ENCODE measurements at regions not wholly inside any gene's neighbourhood (a gene's known extent, or its start where the extent isn't known, plus 50 kb on each side); places are given as distances from the start of the nearest gene placed in this dataset.
A peak's percentile ranks its signal among the peaks of the same experiment; 100 is the strongest.

- no peak overlapping the region for H3K4me3 ChIP-seq
- no peak overlapping the region for H3K27ac ChIP-seq
- no peaks in the 10 kb centered on the region for H3K4me1 ChIP-seq
- WGBS, 2 donors (ENCODE audit: low coverage in 1 of 2): 75 to 85% methylated on average over 3 of the region's 3 CpGs
- no peaks in the 10 kb centered on the region for H3K36me3 ChIP-seq
- no peaks in the 10 kb centered on the region for H3K27me3 ChIP-seq
- TF ChIP-seq CTCF (IDR thresholded peaks at IDR 0.05): no peak
- TF ChIP-seq POLR2A (IDR thresholded peaks at IDR 0.05): no peak
- no peak for TF ChIP-seq POLR2AphosphoS5 (IDR thresholded peaks at IDR 0.05)
- no peaks in the 10 kb centered on the region for H3K9me3 ChIP-seq
- no peak for ATAC-seq
Observed at GRCh38 chr6:125354649-125355048, 52.9 kb upstream of the HDDC2 start.

- H3K27me3 ChIP-seq: peaks cover 11% of the 10 kb centered on the region
- ATAC-seq: no peak
- no peaks in the 10 kb centered on the region for H3K9me3 ChIP-seq
- 60 to 65% methylated on average over 3 to 5 of the region's 5 CpGs for WGBS, 2 donors (ENCODE audit: low coverage in 1 of 2)
- no peaks in the 10 kb centered on the region for H3K4me1 ChIP-seq
- no peak overlapping the region for H3K4me3 ChIP-seq
- TF ChIP-seq CTCF (IDR thresholded peaks at IDR 0.05) (no peak), POLR2A (IDR thresholded peaks at IDR 0.05) (no peak), POLR2AphosphoS5 (IDR thresholded peaks at IDR 0.05) (no peak), EP300 (IDR thresholded peaks at IDR 0.05) (no peak)
- H3K36me3 ChIP-seq: no peaks in the 10 kb centered on the region
- H3K27ac ChIP-seq: no peak overlapping the region
Observed at GRCh38 chr6:125356884-125357283, 55.1 kb upstream of the HDDC2 start.

GRCh38 chr6:125357515-125358256 is 55.9 kb upstream of the HDDC2 start:
- peak overlapping the region in 1 of 4 donors; percentile 22 for H3K27ac ChIP-seq

GRCh38 chr6:125358898-125359297 is 57.1 kb upstream of the HDDC2 start:
- no peaks in the 10 kb centered on the region for H3K9me3 ChIP-seq
- no peaks in the 10 kb centered on the region for H3K36me3 ChIP-seq
- peaks cover 3 to 15% (median 7%) of the 10 kb centered on the region in 3 donors for H3K4me1 ChIP-seq
- WGBS, 2 donors (ENCODE audit: low coverage in 1 of 2): 90 to 94% methylated on average over 3 of the region's 3 CpGs
- TF ChIP-seq EP300 (IDR thresholded peaks at IDR 0.05) (no peak), CTCF (IDR thresholded peaks at IDR 0.05) (no peak), POLR2A (IDR thresholded peaks at IDR 0.05) (no peak), POLR2AphosphoS5 (IDR thresholded peaks at IDR 0.05) (no peak)
- H3K27me3 ChIP-seq: peaks cover 27% of the 10 kb centered on the region
- H3K4me3 ChIP-seq: no peak overlapping the region
- no peak overlapping the region for H3K27ac ChIP-seq
- no peak for ATAC-seq

More at GRCh38 chr6:125357515-125358256, 55.9 kb upstream of the HDDC2 start:
- H3K4me1 ChIP-seq: peaks cover 0 to 3% (median 2%) of the 10 kb centered on the region in 3 donors
- H3K36me3 ChIP-seq: no peaks in the 10 kb centered on the region
- WGBS, 2 donors (ENCODE audit: low coverage in 1 of 2): 25 to 28% methylated on average over 7 to 8 of the region's 8 CpGs
- H3K9me3 ChIP-seq: no peaks in the 10 kb centered on the region
- ATAC-seq: no peak
- no peak for TF ChIP-seq CTCF (IDR thresholded peaks at IDR 0.05)
- TF ChIP-seq EP300 (IDR thresholded peaks at IDR 0.05): no peak
- no peak for TF ChIP-seq POLR2A (IDR thresholded peaks at IDR 0.05)
- TF ChIP-seq POLR2AphosphoS5 (IDR thresholded peaks at IDR 0.05): no peak
- no peak overlapping the region for H3K4me3 ChIP-seq
- H3K27me3 ChIP-seq: peaks cover 17% of the 10 kb centered on the region

GRCh38 chr6:125361868-125362267 is 60.1 kb upstream of the HDDC2 start:
- no peaks in the 10 kb centered on the region for H3K36me3 ChIP-seq
- no peak for TF ChIP-seq POLR2AphosphoS5 (IDR thresholded peaks at IDR 0.05)
- no peak for ATAC-seq
- H3K27ac ChIP-seq: no peak overlapping the region
- H3K9me3 ChIP-seq: no peaks in the 10 kb centered on the region
- H3K27me3 ChIP-seq: peaks cover 28% of the 10 kb centered on the region
- peaks cover 3 to 16% (median 7%) of the 10 kb centered on the region in 3 donors for H3K4me1 ChIP-seq
- WGBS, 2 donors (ENCODE audit: low coverage in 1 of 2): 48 to 93% methylated on average over 2 of the region's 2 CpGs
- no peak overlapping the region for H3K4me3 ChIP-seq
